ENCODE measurements at regions not wholly inside any gene's neighbourhood (a gene's known extent, or its start where the extent isn't known, plus 50 kb on each side); places are given as distances from the start of the nearest gene placed in this dataset.

- TF ChIP-seq POLR2A (IDR thresholded peaks at IDR 0.05) (no peak), CTCF (IDR thresholded peaks at IDR 0.05) (no peak)
Measured at GRCh38 chr1:185397183-185397582, 80.1 kb upstream of the IVNS1ABP start.
